Lung (tissue), 11 donors: ENCODE measurements at regions not wholly inside any gene's neighbourhood (a gene's known extent, or its start where the extent isn't known, plus 50 kb on each side); places are given as distances from the start of the nearest gene placed in this dataset.
A peak's percentile ranks its signal among the peaks of the same experiment; 100 is the strongest.

Experiments
- ATAC-seq: fragments of 200-7000 bp; cut with Tn5 transposase; one replicate; pipeline ENCODE4 v1.9.1; 2020; ENCODE audit warnings: moderate number of reproducible peaks; ENCODE audit not compliant: insufficient read depth, low FRiP score
- DNase-seq, 3 donors: peaks; one replicate each; pipeline ENCODE4 v3.0.0-alpha.2; 2013 to 2017
- H3K27ac ChIP-seq, 2 donors: one replicate each; pipeline ENCODE4 v1.5.1; 2013; ENCODE audit warnings: mild to moderate bottlenecking in 2 of 2, moderate library complexity in 2 of 2, control low read depth in 1 of 2, inconsistent platforms in 1 of 2, low read depth in 1 of 2, low read length in 1 of 2
- H3K27me3 ChIP-seq, 3 donors: one replicate each; pipeline ENCODE4 v1.5.1; 2013; ENCODE audit warnings: low read length in 2 of 3; ENCODE audit not compliant: control insufficient read depth in 3 of 3, insufficient read depth in 3 of 3
- H3K36me3 ChIP-seq, 4 donors: one replicate each; pipeline ENCODE4 v1.5.1; 2013; ENCODE audit warnings: low read length in 4 of 4, mild to moderate bottlenecking in 1 of 4, moderate library complexity in 1 of 4; ENCODE audit not compliant: control insufficient read depth in 4 of 4, insufficient read depth in 4 of 4
- H3K4me1 ChIP-seq, 5 donors: one replicate each; pipeline ENCODE4 v1.5.1; 2013; ENCODE audit warnings: low read length in 5 of 5, mild to moderate bottlenecking in 2 of 5, moderate library complexity in 1 of 5; ENCODE audit not compliant: control insufficient read depth in 5 of 5, insufficient read depth in 5 of 5
- H3K4me3 ChIP-seq: one replicate; pipeline ENCODE4 v1.5.1; 2013; ENCODE audit warnings: mild to moderate bottlenecking, control low read depth, moderate library complexity
- H3K9ac ChIP-seq, 2 donors: one replicate each; pipeline ENCODE4 v1.5.1; 2013; ENCODE audit warnings: low read length in 2 of 2, control low read depth in 1 of 2; ENCODE audit not compliant: insufficient read depth in 1 of 2
- H3K9me3 ChIP-seq, 4 donors: one replicate each; pipeline ENCODE4 v1.5.1; 2013; ENCODE audit warnings: low read length in 3 of 4, mild to moderate bottlenecking in 1 of 4, moderate library complexity in 1 of 4; ENCODE audit not compliant: control insufficient read depth in 4 of 4, insufficient read depth in 3 of 4
- WGBS, 2 donors: extraction: QIAGEN DNeasy Blood & Tissue Kit; methylation state at CpG; one replicate each; pipeline ENCODE4 v1.1.7; 2013; 5-methylcytosine and 5-hydroxymethylcytosine counted together
- TF ChIP-seq, protein P1 (sequence below): IDR thresholded peaks from 2 replicates; pipeline ENCODE4 v1.5.1; 2012; ENCODE audit warnings: mild to moderate bottlenecking; ENCODE audit errors: control extremely low read depth, extremely low read depth
- donor health status: control.
- donor health status: control.
- donor health status: Bipolar disorder and iron deficiency.
- donor health status: healthy.
- donor health status: DM: yes; HTN: yes; CAD: no.

DNA sequence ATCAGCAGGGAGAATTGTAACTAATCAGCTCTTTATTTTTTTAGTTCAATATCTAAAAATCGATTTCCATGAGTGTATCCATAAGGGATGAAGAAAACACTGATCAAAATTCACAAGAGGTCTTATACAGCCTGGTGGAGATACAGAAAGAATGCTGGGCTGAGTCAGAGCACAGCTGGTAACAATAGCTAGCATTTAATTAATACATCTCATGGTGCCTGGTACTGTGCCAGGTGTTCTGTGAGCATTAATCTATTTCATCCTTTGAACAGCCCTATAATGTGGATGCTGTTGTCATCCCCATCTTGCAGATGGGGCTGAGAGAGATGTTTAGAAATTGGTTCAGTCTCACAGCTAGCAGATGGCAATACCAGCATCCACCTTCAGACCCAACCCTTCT is 250.9 kb upstream of the RPS6KA3 start:
- 57 to 92% methylated on average over 1 of the region's 1 CpG for WGBS, 2 donors
- no peak for ATAC-seq

DNA sequence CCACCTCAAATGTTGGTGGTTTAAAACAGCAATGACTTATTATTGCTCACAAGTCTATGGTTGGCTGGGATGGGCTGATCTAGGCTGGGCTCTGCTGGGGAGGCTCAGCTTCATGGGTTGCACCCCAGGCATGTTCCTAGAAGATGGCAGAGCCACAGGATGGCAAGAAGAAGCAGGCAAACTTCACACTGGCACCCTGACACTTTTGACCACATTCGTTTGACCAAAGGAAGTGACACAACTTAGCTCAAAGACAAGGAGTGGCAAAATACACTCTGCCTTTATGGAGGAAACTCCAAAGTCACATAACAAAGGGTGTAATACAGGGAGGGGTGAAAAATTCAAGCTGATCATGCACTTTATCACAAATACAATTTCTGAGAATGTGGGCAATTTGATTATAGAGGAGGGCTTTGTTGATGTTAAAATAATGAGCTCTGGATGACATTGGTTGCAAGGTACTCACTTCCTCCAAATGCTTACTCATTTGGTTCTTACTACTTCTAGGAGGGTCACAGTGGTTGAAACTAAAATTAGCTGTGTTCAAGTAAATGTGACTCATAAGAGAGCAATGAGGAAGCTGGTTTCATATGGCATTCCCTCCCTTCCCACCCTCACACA is 249.2 kb upstream of the RPS6KA3 start:
- 10 to 18% methylated on average over 1 of the region's 1 CpG for WGBS, 2 donors
- TF ChIP-seq, protein P1, sequence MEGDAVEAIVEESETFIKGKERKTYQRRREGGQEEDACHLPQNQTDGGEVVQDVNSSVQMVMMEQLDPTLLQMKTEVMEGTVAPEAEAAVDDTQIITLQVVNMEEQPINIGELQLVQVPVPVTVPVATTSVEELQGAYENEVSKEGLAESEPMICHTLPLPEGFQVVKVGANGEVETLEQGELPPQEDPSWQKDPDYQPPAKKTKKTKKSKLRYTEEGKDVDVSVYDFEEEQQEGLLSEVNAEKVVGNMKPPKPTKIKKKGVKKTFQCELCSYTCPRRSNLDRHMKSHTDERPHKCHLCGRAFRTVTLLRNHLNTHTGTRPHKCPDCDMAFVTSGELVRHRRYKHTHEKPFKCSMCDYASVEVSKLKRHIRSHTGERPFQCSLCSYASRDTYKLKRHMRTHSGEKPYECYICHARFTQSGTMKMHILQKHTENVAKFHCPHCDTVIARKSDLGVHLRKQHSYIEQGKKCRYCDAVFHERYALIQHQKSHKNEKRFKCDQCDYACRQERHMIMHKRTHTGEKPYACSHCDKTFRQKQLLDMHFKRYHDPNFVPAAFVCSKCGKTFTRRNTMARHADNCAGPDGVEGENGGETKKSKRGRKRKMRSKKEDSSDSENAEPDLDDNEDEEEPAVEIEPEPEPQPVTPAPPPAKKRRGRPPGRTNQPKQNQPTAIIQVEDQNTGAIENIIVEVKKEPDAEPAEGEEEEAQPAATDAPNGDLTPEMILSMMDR: no peak
- Histone ChIP-seq H3K4me3 (no peak overlapping the region), H3K9ac (no peak overlapping the region), H3K27me3 (peaks cover 4 to 58% (median 20%) of the 10 kb centered on the region in 3 donors), H3K9me3 (no peaks in the 10 kb centered on the region), H3K36me3 (no peaks in the 10 kb centered on the region), H3K4me1 (peaks cover 0 to 2% (median 0%) of the 10 kb centered on the region in 5 donors), H3K27ac (peak overlapping the region in 1 of 2 donors; percentile 61)
- ATAC-seq: peak; percentile 59
- DNase-seq: peak in 1 of 3 donors; percentile 25

More for the DNA sequence above, 250.9 kb upstream of the RPS6KA3 start:
- no peak overlapping the region for H3K4me3 ChIP-seq
- H3K9me3 ChIP-seq: no peaks in the 10 kb centered on the region
- H3K27ac ChIP-seq: no peak overlapping the region
- H3K27me3 ChIP-seq: peaks cover 0 to 58% (median 15%) of the 10 kb centered on the region in 3 donors
- DNase-seq: peak in 1 of 3 donors; percentile 14
- H3K9ac ChIP-seq: no peak overlapping the region
- H3K4me1 ChIP-seq: peaks cover 0 to 2% (median 0%) of the 10 kb centered on the region in 5 donors
- H3K36me3 ChIP-seq: no peaks in the 10 kb centered on the region
- TF ChIP-seq, protein P1: no peak

DNA sequence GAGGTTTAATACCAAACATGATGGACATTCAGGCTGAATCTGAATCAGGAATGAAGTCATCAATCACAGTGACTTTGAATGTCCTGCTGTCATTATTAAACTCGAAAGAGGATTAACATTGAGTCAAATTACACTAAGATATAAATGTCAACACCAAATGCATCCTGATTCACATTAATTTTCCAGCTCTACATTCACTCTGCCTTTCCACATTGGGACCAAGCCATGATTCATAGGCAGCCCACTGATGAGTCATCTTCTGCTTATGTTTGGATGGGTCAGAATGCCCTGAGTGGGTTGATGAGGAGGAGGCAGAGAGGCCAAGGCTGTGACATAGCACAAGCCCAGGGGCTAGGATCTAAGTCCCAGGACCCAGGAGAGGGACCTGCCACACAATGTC is 247.6 kb upstream of the RPS6KA3 start:
- H3K4me3 ChIP-seq: no peak overlapping the region
- DNase-seq (no peak), ATAC-seq (no peak)
- 35 to 58% methylated on average over 1 of the region's 1 CpG for WGBS, 2 donors
- no peaks in the 10 kb centered on the region for H3K36me3 ChIP-seq
- H3K4me1 ChIP-seq: peaks cover 0 to 2% (median 0%) of the 10 kb centered on the region in 5 donors
- H3K9me3 ChIP-seq: no peaks in the 10 kb centered on the region
- peaks cover 4 to 60% (median 31%) of the 10 kb centered on the region in 3 donors for H3K27me3 ChIP-seq
- TF ChIP-seq, protein P1: no peak
- H3K27ac ChIP-seq: peak overlapping the region in 1 of 2 donors; percentile 9
- H3K9ac ChIP-seq: no peak overlapping the region
